ENCODE measurements at regions not wholly inside any gene's neighbourhood (a gene's known extent, or its start where the extent isn't known, plus 50 kb on each side); places are given as distances from the start of the nearest gene placed in this dataset.
"Not testable (repeated sequence)": the region's sequence is repeated elsewhere in the genome, so short reads cannot be mapped to it uniquely, and the experiment has no call there.

DNA sequence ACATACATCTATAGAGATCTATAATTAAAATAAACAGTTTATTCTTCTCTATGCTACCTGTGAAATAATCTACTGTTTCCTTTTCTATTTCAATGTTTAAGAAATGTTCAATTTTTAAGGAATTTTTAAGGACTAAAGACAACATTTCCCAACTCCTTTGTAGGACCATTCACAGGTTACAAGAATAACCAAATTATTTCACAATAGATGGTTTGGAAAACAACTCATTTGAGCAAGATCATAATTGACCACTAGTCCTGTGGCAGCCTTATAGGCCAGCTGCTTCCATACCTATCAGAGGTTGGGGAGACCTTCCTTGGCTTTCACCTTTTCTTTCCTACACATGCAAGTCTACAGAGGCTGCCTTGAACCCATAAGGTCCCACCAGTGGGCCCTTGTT, 193.7 kb downstream of the TTC39B start:
- H3K4me3 ChIP-seq, result no peak overlapping the region
- H3K27ac ChIP-seq, result no peak overlapping the region

DNA sequence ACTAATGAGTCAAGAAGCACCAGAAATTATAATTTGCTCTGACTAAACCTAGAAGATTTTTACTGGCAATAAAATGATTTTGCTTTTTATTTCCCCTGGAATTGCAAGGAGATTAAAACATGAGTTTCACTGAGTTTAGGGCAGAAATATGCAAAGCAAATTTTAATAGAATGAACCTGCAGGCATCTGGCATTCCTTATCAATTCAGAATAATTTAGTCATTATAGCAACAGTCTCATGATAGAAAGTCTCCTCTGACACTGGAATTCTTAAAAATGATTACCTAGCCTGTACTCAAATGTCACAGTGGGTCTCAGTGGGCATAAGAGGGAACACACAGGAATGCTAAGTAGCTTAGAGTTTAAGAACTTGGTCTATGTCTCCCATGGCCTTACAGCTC, 195.9 kb downstream of the TTC39B start:
- Histone ChIP-seq H3K27ac (no peak overlapping the region), H3K4me3 (no peak overlapping the region)

DNA sequence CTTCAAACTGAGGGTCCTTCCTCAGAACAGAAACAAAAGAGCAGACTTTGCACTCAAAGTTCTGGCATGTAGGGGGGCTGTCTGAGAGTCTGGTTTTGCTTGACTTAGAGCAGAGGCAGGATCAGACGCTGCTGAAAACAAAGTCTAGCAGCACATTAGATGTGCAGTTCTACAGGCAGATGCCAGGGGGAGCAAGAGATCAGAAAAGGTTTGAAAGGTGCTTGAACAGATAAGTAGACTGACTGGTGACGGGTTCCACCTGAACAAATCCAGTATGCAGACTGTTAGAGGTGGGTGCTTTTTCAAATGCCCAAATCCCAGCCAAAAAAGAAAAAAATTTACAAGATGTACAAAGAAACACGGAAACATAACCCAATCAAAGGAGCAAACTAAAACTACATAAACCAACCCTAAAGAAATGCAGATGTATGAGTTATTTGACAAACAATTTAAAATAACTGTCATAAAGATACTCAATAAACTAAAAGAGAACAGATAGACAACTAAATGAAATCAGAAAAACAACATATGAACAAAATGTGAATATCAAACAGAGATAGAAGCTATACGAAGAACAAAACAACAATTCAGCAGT, 194.7 kb upstream of the FREM1 start:
- Histone ChIP-seq H3K27ac (no peak overlapping the region), H3K4me3 (no peak overlapping the region)

DNA sequence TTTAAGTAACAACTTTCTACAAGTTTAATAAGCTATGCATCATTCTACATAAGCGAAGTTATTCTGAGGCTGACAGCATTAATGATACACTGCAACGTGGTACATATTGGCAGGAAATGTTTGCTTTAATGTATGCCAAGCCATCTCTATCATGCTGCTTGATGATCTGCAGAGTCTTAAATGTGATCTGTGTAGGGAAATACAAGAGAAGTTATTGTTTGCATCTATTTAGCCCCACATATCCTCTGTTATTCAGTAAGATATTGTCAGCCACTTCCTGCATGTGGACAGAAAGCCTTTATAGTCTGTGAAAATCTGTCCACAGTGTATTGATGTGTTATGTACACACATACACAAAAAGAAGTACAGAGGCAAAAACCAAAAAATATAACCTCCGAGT, 193.1 kb upstream of the FREM1 start:
- H3K27ac ChIP-seq, result no peak overlapping the region
- no peak overlapping the region for H3K4me3 ChIP-seq

DNA sequence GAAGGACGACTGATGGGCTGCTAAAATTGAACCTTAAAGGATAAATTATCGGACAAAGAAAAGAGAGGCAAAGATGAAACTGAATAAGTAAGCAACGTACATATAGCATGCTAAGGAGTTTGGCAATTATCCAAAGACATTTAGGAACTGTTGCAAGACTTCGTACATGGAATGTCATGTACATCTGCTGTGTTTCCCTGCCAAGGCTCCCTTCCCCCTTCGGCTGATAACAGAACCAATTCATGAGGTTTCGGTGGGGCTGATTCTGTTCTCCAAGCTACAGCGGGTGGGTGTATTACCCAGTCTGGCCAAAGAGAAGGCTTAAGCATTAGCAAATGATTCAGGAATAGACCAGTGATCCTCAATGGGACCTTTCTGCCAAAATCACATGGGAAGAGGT, 190.9 kb upstream of the FREM1 start:
- no peak overlapping the region for H3K4me3 ChIP-seq
- H3K27ac ChIP-seq, result no peak overlapping the region

DNA sequence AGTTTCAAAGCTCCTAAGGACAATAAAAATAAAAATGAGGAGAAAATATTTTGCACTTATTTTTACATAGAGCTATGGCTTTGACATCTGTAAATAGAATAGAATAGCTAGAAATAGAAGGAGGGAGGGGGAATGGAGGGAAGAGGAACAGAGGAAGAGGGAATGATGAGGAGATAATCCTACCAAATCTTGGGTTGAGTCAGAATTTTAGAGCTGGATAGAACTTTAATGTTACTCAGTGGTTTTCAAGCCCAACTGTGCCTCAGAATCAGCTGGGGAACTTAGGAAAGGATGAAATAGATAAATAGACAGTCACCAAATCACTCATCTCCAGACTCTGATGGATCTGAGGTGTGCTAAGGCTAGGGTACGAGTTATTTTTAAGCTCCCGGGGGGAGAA, 190.3 kb upstream of the FREM1 start:
- no peak overlapping the region for H3K4me3 ChIP-seq
- H3K27ac ChIP-seq, result no peak overlapping the region

DNA sequence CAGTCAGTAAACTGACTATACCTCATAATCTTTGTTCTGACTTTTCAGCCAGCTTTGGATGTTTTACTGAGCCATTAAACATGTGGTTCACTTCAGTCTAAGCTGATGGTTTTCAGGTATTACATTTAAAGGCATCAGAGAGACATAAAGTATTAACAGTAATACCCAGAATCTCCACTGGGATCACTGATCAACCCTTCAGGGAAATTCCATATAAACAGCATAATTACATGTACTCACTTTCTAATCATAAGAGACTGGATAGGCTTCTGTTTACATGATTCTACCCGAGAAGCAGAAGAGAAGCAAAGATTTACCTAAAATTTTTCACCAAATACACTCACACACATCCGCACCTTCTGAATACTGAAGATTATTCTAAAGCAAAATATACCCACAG, 186.7 kb upstream of the FREM1 start:
- H3K4me3 ChIP-seq, result no peak overlapping the region
- no peak overlapping the region for H3K27ac ChIP-seq

DNA sequence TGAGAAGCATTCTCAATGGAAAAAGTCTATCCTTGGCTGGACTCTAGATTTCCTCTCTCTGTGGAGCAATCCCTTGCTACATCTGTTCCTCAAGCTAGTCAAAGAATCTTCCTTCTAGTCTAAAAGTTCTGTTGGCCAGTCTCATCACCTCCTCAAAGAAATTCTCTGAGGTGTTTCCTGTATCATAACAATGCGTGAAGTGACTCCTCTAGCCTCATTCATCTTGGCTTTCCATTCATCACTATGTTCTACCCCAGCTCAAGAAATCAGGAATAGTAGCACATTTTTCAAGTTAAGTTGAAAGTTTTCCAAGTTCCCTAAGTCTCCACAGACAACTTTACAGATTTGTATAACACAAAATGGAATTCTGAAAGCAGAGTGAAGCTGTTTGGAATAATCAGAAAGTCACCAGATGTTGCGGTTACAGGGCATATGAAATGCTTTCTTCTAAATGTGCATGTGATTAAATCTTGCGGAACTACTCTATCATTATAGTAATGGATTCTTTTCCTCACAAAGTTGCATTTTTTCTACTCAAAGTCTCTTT, 176.6 kb upstream of the FREM1 start:
- no peak overlapping the region for H3K4me3 ChIP-seq
- no peak overlapping the region for H3K27ac ChIP-seq

DNA sequence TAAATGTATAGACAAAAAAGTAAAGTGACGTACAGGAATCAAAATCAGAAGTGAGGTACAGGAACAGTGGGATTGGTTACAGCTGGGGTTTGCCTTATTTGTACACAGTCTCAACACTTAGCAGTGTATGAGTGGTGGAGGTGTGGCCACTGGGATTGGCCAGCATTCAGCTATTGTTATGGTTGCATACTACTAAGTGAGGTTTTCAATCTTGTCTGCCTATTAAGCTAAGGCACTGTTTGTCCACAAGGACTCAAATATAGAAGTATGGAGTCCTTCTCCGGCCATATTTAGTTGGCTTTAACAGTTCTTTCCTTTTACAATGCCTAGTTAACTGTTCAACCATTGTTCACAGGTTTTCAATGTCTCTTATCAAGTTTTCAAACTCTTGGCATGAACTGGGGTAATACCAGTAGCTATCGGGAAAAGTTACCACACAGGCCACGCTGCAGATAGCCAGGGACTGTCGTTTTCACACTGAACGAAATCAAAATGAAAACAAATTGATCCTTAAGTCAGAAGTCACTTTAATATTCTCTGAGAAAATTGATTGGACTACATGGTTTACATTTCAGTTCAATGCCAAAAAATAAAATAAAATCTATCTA, 176.0 kb upstream of the FREM1 start:
- no peak overlapping the region for H3K4me3 ChIP-seq
- peak overlapping the region in 1 of 21 experiments; percentile 30 for H3K27ac ChIP-seq

DNA sequence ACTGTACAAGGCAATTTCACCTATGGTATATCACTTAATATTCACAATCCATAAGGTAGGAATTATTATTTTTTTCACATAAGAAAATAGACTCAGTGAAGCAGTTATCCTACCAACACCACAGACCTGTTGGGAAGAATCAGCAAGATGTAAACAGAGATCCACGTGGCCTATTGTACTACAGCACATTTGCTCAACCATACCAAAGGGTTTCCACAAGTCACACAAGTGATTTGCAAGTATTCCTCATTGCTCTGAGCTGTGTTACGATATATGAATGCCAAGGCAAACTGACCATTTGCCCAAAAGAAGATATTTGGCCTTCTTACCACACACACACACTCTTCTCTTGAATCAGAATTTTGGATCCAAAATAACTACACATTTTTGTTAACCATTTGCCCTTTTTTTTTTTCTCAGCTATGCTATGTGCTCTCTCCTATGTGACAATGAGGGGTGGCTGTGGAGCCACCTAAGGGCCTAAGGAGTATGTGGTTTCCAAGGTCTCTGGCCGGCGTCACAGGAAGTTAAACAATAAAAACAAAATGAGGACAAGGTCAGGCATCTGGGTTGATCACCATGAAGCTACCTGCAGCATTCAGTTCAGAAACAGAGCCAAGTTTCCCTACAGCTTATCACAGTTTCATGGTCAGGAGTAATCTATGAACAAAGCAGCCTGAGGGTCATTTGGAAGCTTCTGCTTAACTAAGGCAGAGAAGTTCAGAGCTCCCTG, 171.0 kb upstream of the FREM1 start:
- Histone ChIP-seq H3K27ac (no peak overlapping the region), H3K4me3 (no peak overlapping the region)

DNA sequence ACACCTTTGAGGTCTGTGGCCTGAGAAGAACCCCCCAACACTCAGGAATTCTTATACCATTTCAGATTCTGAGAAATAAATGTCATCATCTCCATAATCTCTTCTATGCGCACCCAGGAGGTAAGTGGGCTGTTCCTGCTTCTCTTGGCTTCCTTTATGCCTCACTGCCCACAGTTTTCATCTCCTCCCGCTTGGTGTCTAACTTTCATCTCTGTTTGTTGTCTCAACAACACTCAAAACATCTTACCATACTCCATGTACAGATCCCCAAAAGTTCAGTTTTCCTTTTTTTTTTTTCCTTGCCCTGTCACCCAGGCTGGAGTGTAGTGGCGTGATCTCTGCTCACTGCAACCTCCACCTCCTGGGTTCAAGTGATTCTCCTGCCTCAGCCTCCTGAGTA, 170.2 kb upstream of the FREM1 start:
- no peak overlapping the region for H3K4me3 ChIP-seq
- no peak overlapping the region for H3K27ac ChIP-seq

DNA sequence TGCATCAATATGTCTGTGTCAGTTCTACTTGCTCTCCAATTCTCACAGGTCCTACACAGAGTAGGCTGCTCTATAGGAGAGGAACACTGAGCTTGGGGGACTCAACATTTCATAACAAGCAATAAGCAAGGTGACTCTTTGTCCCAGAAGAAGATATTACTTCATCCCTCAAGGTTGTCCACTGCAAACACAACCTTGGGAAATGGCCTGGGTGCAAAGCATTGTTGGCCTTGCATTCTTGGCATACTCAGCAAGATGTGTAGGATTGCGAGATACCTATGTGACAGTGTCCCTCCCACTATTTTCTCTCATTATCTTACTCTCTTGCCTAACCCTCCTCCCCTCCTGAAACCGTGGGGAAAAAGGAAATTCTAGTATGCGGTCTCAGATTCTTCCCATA, 169.8 kb upstream of the FREM1 start:
- no peak overlapping the region for H3K27ac ChIP-seq
- H3K4me3 ChIP-seq, result no peak overlapping the region

DNA sequence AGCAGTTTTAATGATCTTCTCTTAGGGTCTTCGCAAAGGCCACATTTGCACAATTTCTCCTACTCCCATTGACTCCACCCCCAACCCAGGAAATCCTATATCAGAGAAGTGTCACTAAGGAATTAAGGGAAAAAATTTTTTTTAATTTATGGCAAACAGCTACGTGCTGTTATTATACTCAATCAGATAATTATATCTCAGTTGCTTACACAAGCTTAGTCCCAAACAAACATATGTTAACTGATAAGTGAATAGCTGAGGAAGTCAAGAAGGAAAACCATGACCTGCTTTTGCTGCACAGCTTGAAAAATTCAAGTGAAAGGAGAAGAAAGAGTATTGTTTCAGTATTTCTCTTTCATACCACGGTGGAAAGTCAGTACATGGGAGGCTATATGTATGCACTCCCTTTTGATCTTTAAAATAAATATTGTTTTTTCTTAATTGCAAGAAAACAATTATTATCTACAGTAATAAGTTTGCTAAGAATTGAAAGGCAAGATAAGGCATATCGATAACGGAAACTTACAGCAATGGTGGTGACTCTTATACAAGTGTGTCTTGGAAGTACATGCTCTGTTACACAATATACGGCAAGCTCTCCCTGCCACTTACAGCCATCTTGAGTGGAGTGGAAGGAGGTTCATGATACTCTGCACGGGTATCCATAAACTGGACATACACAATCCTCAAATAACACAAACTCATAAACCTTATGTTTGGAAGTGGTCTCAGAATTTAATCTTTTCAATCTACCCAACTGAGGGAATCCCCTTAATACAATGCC, 167.9 kb upstream of the FREM1 start:
- Histone ChIP-seq H3K4me3 (no peak overlapping the region), H3K27ac (no peak overlapping the region)

DNA sequence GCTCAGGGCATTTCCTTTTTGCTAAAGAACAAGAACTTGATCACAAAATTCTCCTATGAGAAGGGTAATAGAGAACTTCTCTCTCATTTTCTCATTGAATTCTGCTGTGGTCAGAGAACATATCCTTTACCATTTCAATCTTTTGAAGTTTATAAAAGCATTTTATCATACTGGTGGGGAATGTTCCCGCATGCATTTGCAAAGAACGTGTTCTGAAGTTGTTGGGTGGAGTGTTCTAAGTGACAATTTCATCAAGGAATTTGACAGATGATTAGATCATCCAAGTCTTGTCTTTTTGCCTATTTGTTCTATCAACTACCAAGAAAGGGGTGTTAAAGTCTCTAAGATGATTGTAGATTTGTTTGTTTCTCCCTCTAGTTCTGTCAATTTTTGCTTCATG, 163.4 kb upstream of the FREM1 start:
- Histone ChIP-seq H3K4me3 (no peak overlapping the region), H3K27ac (no peak overlapping the region)

DNA sequence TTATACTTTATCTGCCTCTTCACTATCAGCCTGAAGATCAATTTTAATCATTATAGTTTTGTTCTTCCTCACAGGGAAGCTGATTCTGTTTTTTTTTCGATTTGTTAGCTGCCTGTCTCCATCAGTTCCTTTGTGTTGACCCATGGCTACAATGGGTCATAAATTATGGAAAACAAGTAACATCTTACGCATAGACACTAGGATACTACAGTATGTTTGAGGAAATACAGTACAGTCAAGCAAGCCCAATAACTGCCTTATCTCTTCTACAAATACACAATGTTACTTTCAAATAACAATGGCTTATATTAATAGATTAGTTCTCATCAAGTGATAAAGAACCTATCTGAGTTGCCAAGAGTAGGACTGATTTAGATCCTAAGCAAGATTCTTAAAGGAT, 160.5 kb upstream of the FREM1 start:
- no peak overlapping the region for H3K27ac ChIP-seq
- H3K4me3 ChIP-seq, result no peak overlapping the region

DNA sequence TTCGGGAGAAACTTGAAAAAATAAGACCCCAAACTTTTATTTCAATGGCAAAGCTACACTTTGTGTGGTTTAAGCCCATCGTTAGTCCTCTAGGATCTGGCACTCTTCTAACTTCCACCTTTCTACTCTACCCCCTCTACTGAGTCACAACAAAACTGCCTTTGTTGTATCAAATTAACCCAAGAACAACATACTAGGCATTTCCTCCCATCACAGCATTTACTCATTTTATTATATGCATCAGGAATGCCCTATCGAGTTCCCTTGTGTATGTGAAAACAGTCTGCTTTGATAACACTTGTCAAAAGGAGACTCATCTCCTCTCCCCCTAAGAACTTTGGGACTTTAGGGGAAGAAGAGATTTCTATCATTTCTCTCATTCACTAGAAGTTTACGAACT, 158.9 kb upstream of the FREM1 start:
- H3K4me3 ChIP-seq, result no peak overlapping the region

DNA sequence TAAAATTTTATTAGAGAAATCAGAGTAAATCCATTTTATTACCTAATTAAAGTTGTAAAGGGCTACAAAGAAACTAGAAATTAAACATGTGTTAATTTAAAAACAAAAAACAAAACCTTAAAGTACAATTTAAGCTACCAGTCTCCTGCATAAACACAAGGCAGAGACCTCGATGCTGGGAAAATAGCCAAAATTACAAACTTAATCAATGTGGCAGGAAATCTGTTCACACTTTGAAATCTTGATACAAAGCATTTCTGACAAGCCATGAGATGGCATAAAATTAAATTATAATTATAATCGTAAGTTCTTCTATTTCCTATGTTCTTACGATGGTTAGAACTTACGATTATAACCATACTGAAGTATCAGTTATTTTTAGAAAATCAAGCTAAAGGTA, 158.0 kb upstream of the FREM1 start:
- no peak overlapping the region for H3K27ac ChIP-seq
- H3K4me3 ChIP-seq, result no peak overlapping the region

More for the DNA sequence above, 158.9 kb upstream of the FREM1 start:
- H3K27ac ChIP-seq, result no peak overlapping the region

DNA sequence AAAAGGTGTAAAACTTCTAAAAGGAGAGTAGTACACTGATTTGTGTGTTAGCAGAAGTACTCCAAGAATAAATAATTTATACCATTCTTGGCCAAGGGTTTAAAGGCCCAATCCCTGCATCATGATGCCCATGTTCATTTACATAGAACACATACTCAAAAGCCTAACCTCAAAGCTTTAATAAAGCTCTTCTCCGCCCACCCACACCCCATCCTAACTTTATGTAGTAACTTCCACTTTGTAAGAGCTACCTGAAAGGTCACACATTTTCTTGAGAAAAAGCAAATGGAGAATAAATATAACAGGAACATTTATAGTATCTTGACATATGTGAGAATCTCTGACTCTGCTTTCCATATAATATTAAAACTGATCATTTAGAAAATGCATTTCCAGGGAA, 148.8 kb upstream of the FREM1 start:
- Histone ChIP-seq H3K27ac (no peak overlapping the region), H3K4me3 (no peak overlapping the region)

DNA sequence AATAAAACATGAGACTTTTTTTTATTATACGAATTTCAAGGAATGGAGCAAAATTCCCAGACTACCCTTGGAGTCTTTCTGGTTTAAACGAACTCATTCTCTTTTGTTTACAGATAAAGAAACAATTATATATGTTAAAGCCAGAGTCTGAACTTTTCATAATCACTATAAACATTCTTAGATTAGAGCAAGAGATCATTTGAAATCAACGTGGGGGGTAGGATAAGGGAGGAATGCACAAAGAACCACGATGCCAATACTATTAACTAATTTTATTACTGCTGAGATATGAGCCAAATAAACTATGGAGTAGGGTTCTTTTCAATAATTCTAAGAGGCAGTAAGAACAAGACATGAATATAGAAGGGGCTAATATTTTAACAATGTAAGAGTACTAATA, 148.0 kb upstream of the FREM1 start:
- Histone ChIP-seq H3K27ac (no peak overlapping the region), H3K4me3 (no peak overlapping the region)

DNA sequence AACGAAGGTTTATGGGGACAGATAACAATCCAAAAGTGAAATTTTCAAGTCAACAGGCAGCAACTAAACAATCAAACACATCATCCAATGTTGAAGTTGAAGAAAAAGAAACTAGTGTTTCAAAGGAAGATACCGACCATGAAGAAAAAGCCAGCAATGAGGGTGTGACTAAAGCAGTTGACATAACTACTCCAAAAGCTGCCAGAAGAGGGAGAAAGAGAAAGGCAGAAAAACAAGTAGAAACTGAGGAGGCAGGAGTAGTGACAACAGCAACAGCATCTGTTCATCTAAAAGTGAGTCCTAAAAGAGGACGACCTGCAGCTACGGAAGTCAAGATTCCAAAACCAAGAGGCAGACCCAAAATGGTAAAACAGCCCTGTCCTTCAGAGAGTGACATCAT, 145.1 kb upstream of the FREM1 start:
- H3K4me3 ChIP-seq, H3K27ac ChIP-seq: not testable (repeated sequence)

DNA sequence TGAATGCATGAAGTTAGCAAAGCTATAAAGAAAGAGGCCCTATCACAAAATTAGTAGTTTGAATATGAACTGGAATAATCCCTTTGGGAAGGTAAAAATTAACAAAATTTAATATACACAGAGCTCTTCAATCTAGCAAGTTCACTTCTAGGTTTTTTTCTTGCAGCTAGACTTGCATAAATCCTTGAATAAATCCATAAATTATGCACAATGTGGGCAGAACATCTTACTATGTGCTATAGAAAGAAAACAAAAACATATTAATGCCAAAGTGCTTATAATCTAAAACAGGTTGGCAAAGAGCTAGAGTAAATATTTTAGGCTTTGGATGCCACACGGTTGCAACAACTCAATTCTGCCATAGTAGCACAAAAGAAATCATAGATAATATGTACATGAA, 138.5 kb upstream of the FREM1 start:
- Histone ChIP-seq H3K4me3 (no peak overlapping the region), H3K27ac (no peak overlapping the region)

Data from skin epidermis (tissue), 12 donors.